GM12892 (cell line): ENCODE measurements at regions not wholly inside any gene's neighbourhood (a gene's known extent, or its start where the extent isn't known, plus 50 kb on each side); places are given as distances from the start of the nearest gene placed in this dataset.

Experiments used
- POLR2A ChIP-seq: IDR thresholded peaks from 2 replicates; pipeline ENCODE4 v1.6.1; 2011; ENCODE audit warnings: low read depth, low read length, control low read depth
- POLR2AphosphoS5 ChIP-seq: IDR thresholded peaks from 2 replicates; pipeline ENCODE4 v1.6.1; 2011; ENCODE audit warnings: low read depth, low read length, control low read depth

- no peak for TF ChIP-seq POLR2A
- no peak for TF ChIP-seq POLR2AphosphoS5
Observed at GRCh38 chr7:115217373-115217772, 295.5 kb downstream of the MDFIC start.
